ENCODE measurements at regions not wholly inside any gene's neighbourhood (a gene's known extent, or its start where the extent isn't known, plus 50 kb on each side); places are given as distances from the start of the nearest gene placed in this dataset.

DNA sequence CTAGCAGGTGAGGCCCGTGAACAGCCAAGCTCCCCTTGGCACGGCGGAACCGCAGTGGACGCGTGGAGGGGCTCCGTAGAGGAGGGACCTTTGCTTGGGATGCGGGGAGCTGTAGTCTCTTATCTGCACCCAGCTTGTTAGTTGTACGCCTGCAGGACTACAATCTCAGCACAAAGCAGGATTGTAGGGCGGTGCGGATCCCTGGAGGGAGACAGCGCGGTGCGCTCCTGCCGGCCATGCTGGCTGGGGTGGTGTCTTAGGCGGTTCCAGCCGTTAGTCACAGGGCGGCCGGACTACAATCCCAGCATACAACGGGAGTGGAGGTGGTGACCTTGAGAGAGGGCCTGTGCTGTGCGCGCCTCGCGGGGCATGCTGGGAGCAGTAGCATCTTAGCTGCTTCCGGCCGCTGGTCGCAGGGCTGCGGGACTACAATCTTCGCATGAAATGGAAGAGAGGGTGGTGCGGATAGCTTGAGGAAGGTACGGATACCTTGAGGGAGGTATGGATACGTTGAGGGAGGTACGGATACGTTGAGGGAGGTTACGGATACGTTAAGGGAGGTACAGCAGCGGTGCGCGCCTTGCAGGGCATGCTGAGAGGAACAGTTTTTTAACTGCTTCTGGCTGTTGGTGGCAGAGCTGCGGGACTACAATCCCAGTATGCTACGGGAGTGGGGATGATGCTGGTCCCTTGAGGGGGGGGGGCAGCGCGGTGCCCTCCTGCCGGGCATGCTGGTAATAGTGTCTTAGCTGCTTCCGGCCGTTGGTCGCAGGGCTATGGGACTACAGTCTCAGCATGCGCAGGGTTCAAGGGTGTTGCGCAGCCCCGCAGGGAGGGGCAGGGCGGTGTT is 1419.1 kb downstream of the UQCRFS1 start (continued):
- peak; percentile 81 for TF ChIP-seq ZNF501 (tag by site-specific recombination; IDR thresholded peaks at IDR 0.05)
- TF ChIP-seq ZNF148 (tag by site-specific recombination; IDR thresholded peaks at IDR 0.05; ENCODE audit: borderline replicate concordance) = no peak
- TF ChIP-seq, protein P1, sequence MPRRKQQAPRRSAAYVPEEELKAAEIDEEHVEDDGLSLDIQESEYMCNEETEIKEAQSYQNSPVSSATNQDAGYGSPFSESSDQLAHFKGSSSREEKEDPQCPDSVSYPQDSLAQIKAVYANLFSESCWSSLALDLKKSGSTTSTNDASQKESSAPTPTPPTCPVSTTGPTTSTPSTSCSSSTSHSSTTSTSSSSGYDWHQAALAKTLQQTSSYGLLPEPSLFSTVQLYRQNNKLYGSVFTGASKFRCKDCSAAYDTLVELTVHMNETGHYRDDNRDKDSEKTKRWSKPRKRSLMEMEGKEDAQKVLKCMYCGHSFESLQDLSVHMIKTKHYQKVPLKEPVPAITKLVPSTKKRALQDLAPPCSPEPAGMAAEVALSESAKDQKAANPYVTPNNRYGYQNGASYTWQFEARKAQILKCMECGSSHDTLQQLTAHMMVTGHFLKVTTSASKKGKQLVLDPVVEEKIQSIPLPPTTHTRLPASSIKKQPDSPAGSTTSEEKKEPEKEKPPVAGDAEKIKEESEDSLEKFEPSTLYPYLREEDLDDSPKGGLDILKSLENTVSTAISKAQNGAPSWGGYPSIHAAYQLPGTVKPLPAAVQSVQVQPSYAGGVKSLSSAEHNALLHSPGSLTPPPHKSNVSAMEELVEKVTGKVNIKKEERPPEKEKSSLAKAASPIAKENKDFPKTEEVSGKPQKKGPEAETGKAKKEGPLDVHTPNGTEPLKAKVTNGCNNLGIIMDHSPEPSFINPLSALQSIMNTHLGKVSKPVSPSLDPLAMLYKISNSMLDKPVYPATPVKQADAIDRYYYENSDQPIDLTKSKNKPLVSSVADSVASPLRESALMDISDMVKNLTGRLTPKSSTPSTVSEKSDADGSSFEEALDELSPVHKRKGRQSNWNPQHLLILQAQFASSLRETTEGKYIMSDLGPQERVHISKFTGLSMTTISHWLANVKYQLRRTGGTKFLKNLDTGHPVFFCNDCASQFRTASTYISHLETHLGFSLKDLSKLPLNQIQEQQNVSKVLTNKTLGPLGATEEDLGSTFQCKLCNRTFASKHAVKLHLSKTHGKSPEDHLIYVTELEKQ (tag by site-specific recombination; IDR thresholded peaks at IDR 0.05; ENCODE audit: borderline replicate concordance) = peak; percentile 25; the same call in 1 of the 2 replicates
- TF ChIP-seq, protein P2, sequence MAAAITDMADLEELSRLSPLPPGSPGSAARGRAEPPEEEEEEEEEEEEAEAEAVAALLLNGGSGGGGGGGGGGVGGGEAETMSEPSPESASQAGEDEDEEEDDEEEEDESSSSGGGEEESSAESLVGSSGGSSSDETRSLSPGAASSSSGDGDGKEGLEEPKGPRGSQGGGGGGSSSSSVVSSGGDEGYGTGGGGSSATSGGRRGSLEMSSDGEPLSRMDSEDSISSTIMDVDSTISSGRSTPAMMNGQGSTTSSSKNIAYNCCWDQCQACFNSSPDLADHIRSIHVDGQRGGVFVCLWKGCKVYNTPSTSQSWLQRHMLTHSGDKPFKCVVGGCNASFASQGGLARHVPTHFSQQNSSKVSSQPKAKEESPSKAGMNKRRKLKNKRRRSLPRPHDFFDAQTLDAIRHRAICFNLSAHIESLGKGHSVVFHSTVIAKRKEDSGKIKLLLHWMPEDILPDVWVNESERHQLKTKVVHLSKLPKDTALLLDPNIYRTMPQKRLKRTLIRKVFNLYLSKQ (tag by site-specific recombination; IDR thresholded peaks at IDR 0.05; ENCODE audit: borderline replicate concordance) = no peak
- TF ChIP-seq KLF16 (tag by site-specific recombination; IDR thresholded peaks at IDR 0.05) = peak; percentile 72
- peak; percentile 82 for TF ChIP-seq ZNF558 (tag by site-specific recombination; IDR thresholded peaks at IDR 0.05)
- peak; percentile 15; the same call in 1 of the 2 replicates for TF ChIP-seq ZNF16 (tag by site-specific recombination; IDR thresholded peaks at IDR 0.05; ENCODE audit: low read depth)
- TF ChIP-seq SP3 (tag by site-specific recombination; IDR thresholded peaks at IDR 0.05) = peak; percentile 88
- TF ChIP-seq ZNF449 (tag by site-specific recombination; IDR thresholded peaks at IDR 0.05) = peak; percentile 61; the same call in 1 of the 2 replicates
- no peak for TF ChIP-seq ZNF530 (tag by site-specific recombination; IDR thresholded peaks at IDR 0.05; ENCODE audit: low read depth)
- TF ChIP-seq, protein P3, sequence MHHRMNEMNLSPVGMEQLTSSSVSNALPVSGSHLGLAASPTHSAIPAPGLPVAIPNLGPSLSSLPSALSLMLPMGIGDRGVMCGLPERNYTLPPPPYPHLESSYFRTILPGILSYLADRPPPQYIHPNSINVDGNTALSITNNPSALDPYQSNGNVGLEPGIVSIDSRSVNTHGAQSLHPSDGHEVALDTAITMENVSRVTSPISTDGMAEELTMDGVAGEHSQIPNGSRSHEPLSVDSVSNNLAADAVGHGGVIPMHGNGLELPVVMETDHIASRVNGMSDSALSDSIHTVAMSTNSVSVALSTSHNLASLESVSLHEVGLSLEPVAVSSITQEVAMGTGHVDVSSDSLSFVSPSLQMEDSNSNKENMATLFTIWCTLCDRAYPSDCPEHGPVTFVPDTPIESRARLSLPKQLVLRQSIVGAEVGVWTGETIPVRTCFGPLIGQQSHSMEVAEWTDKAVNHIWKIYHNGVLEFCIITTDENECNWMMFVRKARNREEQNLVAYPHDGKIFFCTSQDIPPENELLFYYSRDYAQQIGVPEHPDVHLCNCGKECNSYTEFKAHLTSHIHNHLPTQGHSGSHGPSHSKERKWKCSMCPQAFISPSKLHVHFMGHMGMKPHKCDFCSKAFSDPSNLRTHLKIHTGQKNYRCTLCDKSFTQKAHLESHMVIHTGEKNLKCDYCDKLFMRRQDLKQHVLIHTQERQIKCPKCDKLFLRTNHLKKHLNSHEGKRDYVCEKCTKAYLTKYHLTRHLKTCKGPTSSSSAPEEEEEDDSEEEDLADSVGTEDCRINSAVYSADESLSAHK (tag by site-specific recombination; IDR thresholded peaks at IDR 0.05) = no peak; the same call in 1 of the 2 replicates
- no peak for TF ChIP-seq GLI4 (tag by site-specific recombination; IDR thresholded peaks at IDR 0.05)
- TF ChIP-seq, protein P4, sequence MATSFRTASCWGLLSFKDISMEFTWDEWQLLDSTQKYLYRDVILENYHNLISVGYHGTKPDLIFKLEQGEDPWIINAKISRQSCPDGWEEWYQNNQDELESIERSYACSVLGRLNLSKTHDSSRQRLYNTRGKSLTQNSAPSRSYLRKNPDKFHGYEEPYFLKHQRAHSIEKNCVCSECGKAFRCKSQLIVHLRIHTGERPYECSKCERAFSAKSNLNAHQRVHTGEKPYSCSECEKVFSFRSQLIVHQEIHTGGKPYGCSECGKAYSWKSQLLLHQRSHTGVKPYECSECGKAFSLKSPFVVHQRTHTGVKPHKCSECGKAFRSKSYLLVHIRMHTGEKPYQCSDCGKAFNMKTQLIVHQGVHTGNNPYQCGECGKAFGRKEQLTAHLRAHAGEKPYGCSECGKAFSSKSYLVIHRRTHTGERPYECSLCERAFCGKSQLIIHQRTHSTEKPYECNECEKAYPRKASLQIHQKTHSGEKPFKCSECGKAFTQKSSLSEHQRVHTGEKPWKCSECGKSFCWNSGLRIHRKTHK (tag by site-specific recombination; IDR thresholded peaks at IDR 0.05) = no peak
- no peak for TF ChIP-seq ZNF785 (tag by site-specific recombination; IDR thresholded peaks at IDR 0.05)
- TF ChIP-seq, protein P5, sequence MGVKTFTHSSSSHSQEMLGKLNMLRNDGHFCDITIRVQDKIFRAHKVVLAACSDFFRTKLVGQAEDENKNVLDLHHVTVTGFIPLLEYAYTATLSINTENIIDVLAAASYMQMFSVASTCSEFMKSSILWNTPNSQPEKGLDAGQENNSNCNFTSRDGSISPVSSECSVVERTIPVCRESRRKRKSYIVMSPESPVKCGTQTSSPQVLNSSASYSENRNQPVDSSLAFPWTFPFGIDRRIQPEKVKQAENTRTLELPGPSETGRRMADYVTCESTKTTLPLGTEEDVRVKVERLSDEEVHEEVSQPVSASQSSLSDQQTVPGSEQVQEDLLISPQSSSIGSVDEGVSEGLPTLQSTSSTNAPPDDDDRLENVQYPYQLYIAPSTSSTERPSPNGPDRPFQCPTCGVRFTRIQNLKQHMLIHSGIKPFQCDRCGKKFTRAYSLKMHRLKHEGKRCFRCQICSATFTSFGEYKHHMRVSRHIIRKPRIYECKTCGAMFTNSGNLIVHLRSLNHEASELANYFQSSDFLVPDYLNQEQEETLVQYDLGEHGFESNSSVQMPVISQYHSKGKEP (tag by site-specific recombination; IDR thresholded peaks at IDR 0.05) = no peak
- TF ChIP-seq ZNF175 (tag by site-specific recombination; IDR thresholded peaks at IDR 0.05) = no peak
